Activated CD4-positive, CD25-positive, alpha-beta regulatory T cell treated with anti-CD3 and anti-CD28 coated beads, Interleukin-2, amount 50 U/mL, for 24 hours (primary cell): ENCODE measurements at regions not wholly inside any gene's neighbourhood (a gene's known extent, or its start where the extent isn't known, plus 50 kb on each side); places are given as distances from the start of the nearest gene placed in this dataset.
"Not testable (repeated sequence)": the region's sequence is repeated elsewhere in the genome, so short reads cannot be mapped to it uniquely, and the experiment has no call there.

ENCODE experiments used
- ATAC-seq, 2 donors: fragments of 150-1000 bp; cut with Tn5 transposase; one replicate each; pipeline ENCODE4 v1.10.0; 2021; ENCODE audit warnings: mild to moderate bottlenecking in 1 of 2, moderate library complexity in 1 of 2

- no peak for ATAC-seq
These were observed 626.3 kb upstream of the CCNG1 start for GRCh38 chr5:162811071-162811470.

- no peak for ATAC-seq
These were observed 620.6 kb upstream of the CCNG1 start for GRCh38 chr5:162816816-162817215.

DNA sequence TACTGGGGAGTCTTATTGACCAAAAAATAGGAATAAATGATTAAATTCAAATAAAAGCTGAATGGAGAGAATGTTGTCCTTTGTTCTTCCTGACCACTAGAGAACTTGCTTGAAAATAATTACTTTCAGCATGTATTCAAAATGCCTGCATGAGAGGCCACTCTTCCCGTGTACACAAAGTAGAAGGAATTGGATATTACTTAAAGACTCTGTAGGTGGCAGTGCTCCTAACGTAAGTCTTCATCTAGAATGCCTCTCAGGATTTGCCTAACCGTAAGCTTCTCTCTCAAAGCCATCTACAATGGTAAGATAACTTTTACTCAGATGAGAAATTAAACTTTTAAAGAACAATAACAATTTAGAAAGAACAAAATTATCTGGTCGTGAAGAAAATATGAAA lies 620.0 kb upstream of the CCNG1 start:
- ATAC-seq = no peak

DNA sequence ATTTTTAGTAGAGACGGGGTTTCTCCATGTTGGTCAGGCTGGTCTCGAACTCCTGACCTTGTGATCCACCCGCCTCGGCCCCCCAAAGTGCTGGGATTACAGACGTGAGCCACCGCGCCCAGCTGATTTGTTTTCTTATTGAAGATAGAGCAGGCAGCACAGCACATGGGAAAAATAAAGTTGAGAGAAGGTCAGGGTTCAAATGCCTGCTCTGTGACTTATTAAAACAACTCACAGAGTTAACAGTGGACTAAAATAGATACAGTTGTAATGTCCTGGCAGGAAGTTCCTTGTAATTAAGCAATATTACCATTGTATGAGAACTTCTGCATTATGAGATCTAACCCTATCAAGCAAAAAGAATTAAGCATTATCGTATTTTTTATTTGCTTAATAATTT lies 615.7 kb upstream of the CCNG1 start:
- not testable (repeated sequence) for ATAC-seq

GRCh38 chr5:162824360-162824759 lies 613.0 kb upstream of the CCNG1 start:
- no peak for ATAC-seq

- no peak for ATAC-seq
These were observed 600.2 kb upstream of the CCNG1 start for GRCh38 chr5:162837155-162837554.

DNA sequence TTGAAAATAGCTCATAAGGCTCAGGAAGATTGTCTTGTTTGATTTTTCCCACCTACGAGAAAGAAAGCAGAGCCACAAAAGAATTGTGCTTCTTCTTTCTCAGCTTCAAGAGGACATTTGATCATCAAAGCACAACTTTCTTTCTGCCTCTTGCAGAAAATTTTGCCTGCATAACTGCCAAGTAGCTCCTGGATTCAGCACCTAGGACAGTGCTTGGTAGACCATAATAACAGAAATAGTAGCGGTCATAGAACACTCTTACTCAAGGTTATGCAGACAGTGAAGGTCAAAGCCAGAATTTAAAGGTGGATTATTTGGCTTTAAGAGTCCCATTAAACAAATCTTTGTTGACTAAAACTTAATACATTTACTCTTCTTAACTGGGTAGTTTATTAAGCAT lies 594.7 kb upstream of the CCNG1 start:
- no peak for ATAC-seq

DNA sequence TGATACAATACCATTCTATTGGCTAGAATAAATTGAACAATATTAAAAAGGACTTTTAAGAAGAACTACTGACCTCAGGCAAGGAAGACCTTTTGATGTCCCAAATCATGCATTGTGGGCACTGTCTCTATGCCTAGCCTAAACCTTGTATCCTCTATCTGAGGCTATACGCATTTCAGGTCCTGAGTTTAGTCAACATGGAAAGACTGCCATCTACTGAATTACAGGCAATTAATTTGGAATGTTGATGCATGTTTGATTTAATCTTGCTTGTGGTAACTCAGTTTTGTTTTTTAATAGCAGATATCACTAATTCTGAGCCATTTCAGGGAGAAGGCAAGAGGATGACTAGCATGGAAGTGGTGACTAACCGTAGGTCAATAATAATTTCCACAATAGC lies 585.3 kb upstream of the CCNG1 start:
- no peak for ATAC-seq

DNA sequence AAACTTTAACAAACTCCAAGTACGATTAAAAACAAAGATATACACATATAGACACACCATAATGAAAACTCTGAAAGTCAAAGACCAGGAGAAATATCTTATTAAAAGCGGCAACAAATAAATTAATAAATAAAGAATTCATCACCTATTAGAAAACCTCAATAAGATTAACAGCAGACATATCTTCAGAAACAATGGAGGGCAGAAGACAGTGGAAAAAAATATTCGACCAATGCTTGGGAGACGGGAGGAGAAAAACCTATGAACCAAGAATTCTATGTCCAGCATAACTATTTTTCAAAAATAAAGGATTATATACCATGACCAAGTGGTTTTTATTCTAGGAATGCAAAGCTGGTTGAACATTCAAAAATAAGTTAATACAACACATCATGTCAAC lies 578.6 kb upstream of the CCNG1 start:
- ATAC-seq = no peak

DNA sequence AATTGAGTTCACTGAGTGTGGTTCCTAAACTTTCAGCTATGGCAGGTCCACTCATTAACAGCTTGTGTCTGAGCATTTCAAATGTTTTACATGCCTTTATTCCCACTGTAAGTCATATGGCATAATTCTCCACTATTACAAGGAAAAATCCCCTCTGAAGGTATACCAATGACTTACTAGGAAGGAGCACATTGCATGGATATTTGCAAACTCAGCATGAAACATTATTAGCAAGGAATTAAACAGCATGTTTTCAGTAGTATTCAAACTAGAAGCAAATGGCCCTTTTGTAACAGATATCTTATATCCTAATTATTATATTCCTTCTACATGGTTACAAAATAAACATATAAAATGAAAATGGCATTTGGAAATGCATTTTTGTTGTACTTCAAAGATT lies 566.4 kb upstream of the CCNG1 start:
- no peak for ATAC-seq

GRCh38 chr5:162882629-162883028 lies 554.8 kb upstream of the CCNG1 start:
- ATAC-seq = no peak

- ATAC-seq = no peak
These were observed 550.7 kb upstream of the CCNG1 start for GRCh38 chr5:162886717-162887116.

GRCh38 chr5:162888268-162888667 lies 549.1 kb upstream of the CCNG1 start:
- ATAC-seq = no peak

DNA sequence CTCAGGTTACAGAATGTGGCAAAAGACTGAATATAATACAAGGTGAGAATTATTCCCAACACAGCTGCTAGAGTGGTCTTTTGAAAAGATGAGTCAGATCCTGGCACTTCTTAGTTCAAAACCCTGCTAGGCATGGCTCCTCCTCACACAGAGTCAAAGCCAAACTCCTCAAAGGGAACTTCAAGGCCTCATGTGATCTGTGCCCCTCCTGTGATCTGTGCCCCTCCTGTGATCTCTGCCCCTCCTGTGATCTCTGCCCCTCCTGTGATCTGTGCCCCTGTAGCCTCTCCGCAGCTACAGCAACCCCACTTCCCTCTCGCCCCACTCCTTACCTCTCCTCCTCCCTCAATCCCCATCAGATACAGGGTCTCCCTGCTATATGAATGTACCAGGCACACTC lies 525.5 kb upstream of the CCNG1 start:
- ATAC-seq = no peak

GRCh38 chr5:162916368-162916767 lies 521.0 kb upstream of the CCNG1 start:
- no peak for ATAC-seq

- no peak for ATAC-seq
These were observed 508.3 kb upstream of the CCNG1 start for GRCh38 chr5:162929104-162929503.

DNA sequence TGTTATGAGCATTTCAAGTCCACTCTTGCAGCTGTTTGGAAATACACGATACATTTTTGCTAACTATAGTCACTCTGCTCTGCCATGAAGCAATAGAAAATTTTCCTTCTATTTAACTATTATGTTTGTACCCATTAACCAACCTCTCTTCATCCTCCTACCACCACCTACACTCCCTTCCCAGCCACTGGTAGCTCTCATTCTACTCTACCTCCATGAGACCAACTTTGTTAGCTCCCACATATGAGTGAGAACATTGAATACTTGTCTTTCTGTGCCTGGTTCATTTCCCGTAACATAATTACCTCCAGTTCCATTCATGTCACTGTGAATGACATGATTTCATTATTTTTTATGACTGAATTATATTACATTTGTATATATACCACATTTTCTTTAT lies 505.9 kb upstream of the CCNG1 start:
- no peak for ATAC-seq

DNA sequence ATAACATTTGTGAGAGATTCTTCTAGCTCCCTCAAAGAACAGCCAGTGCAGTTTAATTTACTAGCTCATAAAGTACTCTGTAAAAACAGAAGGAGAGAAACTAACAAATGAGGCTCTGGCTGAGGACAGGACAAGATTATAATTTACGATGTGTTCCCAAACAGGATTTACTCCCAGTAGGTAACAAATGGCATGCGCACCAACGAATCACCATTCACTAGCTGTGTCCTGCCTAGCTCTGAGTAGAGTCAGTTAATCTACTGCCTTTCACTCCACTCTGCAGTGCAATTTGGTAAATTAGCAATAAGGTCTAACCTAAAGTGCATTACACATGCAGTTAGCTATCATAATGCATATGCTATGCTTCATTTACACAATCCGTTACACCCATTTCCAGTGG lies 497.4 kb upstream of the CCNG1 start:
- no peak for ATAC-seq

DNA sequence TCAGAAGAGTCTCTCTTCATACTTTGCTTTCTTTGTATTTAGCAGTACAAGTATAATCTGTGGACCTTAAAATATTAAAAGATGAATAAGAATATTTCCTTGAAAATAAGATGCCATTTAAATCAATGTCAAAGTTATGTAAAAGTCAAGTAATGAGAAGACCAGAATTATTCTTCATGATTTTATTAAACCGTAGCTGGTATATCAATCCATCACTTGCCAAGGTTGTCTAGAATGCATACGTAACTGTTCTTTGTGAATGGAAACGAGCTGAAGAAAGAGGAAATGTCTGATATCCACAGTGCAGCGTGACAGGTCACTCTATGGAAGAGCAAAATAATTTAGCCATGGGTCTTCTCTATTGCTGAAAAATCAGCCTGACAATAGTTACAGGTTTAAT lies 488.7 kb upstream of the CCNG1 start:
- no peak for ATAC-seq

GRCh38 chr5:162956570-162956969 lies 480.8 kb upstream of the CCNG1 start:
- no peak for ATAC-seq

DNA sequence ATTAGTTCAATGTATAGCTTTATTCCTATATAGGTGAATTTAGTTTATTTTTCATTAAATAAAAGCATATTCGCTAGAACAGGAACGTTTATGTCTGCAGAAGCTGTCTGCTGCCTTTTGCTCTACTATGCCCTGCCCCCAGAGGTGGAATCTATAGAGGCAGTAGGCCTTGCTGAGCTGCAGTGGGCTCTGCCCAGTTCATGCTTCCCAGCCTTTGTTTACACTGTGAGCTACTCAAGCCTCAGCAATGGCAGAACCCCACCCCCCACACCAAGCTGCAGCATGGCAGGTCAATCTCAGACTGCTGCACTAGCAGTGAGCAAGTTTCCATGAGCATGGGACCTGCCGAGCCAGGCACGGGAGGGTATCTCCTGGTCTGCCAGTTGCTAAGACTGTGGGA lies 473.3 kb upstream of the CCNG1 start:
- ATAC-seq = not testable (repeated sequence)

DNA sequence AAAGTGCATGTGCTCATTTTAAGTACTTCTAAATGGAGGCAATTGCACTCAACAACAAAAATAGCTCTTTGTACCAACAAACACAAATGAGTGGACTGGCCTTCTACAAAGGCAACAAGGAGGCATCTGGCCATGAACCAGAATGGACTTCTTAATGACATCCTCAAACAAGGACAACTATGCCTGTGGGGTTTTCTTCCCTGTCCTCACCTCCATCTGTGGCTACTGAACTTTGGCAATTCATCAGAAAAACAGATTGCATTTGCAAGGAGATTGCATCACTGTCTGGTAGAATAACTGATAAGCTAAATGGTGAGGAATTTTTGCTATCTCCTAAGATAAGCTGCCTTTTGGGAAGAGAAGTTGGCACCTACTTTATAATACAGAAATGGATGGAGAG lies 447.3 kb upstream of the CCNG1 start:
- ATAC-seq = no peak

DNA sequence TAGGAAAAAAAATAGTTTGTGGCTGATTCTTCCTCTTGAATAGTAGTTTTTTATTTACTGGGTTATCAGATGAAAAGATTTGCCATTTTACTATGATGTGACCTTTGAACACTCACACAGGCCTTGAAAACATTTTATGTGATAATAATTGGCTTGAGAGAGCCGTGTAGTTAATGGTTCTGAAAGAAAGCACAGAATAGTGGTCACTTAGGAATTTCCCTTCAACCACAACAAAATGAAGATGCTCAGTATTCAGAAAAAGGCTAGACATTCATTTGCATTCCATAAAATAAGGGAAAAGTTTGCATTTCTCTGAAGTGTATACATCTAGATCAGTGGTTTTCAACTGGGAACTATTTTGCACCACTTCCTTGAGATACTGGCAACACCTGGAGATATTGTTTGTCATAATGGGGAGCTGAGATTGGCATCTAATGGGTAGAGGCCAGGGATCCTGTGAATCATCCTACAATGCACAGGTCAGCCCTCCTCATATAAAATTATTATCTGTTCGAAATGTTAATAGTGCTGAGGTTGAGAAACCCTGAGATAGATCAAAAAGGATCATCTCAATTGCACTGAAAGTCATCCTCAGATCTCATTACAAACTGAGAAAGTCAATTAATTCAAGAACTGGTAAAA lies 446.4 kb upstream of the CCNG1 start:
- no peak for ATAC-seq

DNA sequence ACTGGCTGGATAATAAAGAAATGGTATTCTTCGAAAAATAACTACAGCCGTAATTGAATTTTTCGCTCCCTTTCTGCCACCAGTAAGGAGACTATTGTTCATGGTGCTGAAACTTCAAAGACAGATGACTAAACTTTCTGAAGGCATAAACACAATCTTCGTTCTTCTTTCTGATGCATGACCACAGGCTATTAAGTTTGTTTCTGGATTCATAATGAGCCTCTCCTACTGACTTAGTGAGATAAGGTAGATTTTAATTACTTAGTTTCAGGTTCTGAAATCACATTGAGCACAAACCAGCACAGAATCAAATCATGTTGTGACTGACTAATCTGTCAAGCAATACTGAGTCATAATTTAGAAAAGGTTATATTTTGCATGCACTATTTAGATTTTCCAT lies 441.8 kb upstream of the CCNG1 start:
- no peak for ATAC-seq

GRCh38 chr5:162996053-162996452 lies 441.3 kb upstream of the CCNG1 start:
- ATAC-seq = no peak

DNA sequence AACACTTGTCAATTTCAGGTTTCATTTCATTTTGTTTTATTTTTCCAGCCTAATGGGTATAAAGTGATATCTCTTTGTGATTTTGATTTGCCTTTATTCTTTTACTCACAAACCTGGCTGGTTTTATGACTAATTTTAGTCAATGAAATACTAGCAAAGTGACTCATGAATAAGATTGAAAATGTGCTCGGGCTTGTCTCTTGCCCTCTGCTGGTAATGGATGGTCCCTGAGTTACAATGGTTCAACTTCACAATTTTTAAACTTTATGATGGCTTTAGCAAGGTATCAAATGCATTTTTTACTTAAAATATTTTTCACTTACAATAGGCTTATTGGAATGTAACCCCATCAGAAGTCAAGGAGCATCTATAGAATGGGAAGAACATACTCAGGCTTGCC lies 431.4 kb upstream of the CCNG1 start:
- no peak for ATAC-seq
